T-helper 1 cell (primary cell): ENCODE measurements at regions not wholly inside any gene's neighbourhood (a gene's known extent, or its start where the extent isn't known, plus 50 kb on each side); places are given as distances from the start of the nearest gene placed in this dataset.
"Not testable (repeated sequence)": the region's sequence is repeated elsewhere in the genome, so short reads cannot be mapped to it uniquely, and the experiment has no call there.

Experiments
- DNase-seq, 5 donors: peaks; one replicate each; pipeline ENCODE4 v3.0.0-alpha.2; 2012 to 2020

- DNase-seq = no peak
Measured at GRCh38 chr2:199131136-199131655, 326.5 kb downstream of the SATB2 start.

GRCh38 chr2:199130501-199130900 lies 327.2 kb downstream of the SATB2 start:
- DNase-seq = no peak

GRCh38 chr2:199128476-199129229 lies 329.1 kb downstream of the SATB2 start:
- no peak for DNase-seq

GRCh38 chr2:199119796-199120195 lies 337.9 kb downstream of the SATB2 start:
- no peak for DNase-seq

DNA sequence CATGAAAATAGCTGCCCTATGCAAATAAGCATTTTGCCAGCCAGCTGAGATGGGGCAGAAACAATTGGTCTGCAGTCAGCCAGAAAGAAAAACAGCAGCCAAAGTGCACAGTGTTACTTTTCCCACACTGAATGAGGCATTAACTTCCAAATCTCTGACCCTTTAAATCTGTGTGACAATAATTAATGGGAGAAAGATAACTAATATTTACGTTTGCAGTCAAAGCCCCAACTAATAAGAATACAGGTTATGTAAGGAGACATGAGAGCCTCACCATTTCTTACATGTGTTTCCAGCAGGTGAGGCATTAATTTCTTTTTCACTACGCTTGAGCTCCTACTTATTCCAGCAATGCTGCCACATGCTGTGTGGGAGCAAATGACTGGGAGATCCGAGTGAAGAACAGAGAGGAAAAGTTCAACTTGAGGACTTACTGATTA lies 339.0 kb downstream of the SATB2 start:
- no peak for DNase-seq

DNA sequence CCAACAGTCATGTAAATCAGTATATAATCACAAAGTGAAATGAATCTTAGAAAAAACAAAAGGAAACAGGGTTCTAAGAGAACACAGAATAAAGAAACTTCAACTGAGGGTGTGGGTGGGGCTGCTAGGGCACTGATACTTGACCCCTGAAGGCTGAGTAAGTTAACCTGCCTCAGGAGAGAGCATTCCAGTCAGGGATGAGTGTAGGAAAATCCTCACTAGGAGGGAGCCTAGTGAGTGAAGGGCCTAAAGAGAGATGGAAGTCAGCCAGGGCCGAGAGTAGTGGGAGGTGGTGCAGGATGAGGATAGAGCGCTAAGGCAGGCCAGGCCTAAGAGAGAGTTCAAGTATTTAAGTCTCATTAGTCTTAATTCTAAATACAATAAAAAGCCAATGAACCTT lies 342.6 kb downstream of the SATB2 start:
- no peak for DNase-seq

DNA sequence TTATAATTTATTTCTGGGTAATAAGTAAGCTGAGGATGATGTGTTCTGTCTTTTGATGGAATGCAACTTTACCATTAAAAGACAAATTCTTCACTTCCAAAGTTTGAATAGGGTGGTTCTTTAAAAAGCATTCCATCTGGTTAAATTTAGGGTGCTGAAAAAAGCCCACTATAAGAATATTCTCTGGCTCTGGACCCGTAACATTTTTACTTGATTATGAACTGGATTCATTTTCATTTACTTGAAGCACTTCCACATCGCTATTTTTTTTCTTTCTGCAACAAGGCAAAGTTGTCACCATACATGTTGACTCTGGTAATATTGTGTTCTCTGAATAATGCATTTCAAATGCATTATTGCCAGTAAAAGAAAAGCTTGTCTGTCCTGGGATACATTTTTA lies 344.6 kb downstream of the SATB2 start:
- no peak for DNase-seq

DNA sequence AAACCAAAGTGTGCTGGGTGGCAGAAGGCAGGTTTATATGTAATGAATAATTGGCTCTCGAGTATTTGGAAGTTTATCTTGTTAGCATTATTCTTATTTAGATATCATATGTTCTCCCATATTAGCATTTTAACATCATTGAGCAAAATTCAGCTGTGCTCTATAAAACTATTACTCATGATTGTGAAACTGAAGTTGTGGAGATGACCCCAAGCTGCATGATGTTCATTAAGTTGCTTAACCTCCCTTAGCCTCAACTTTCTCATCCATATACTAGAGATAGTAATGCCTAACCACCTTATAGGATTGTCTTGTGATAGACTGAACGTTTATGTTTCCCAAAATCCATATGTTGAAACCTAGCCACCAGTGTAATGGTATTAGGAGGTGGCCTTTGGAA lies 346.3 kb downstream of the SATB2 start:
- no peak for DNase-seq

DNA sequence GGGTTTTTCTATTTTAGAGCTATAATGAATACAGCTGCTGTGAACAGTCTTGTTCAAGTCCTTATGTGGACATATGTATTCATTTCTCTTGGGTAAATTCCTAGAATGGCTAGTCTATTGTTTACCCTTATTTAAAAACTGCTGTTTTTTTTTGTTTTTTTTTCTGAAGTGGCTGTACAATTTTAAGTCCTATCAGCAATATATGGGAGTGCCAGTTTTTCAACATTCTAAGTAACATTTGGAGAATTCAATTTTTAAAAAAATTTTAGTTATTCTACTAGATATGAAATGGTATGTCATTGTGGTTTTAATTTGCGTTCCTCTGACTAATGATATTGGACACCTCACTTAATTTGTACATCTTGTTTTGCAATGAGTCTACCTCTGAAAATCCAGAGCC lies 349.7 kb downstream of the SATB2 start:
- no peak for DNase-seq

GRCh38 chr2:199105826-199106225 lies 351.9 kb downstream of the SATB2 start:
- DNase-seq = no peak

- DNase-seq = no peak
Measured at GRCh38 chr2:199101487-199101886, 356.3 kb downstream of the SATB2 start.

DNA sequence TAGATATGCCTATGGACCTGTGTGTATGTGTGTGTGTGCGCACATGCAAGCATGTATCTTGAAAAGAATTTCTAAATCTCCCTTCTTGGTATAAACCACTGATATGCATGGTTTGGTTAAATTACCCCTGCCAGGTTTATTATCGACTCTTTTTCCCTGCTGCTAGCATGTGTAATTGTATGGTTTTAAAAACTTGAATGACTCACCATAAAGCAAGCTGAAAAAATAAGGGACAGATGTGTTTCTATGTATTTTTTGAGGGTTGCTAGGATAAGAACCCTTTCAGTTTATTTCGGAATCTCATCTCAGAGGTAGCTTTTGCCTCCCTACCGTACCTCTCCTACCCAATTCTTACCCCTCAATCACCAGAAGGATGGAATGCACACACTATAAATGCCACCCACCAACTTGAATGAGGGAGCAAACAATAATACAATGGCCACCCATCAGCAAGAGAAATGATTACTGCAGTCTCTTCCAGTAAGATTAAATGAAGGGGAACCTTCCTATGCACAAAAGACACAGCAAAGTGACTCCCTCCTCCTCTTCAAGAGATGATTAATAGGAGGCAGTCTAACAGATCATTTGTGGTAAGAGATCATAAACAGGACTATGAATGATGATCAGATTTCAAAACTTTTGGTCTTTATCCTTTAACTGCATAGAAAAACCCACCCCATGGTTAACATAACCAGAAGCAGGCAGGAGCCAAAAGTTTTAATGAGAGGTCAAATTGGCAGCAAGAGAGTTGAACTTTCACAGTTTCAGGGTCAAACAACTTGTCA lies 357.2 kb downstream of the SATB2 start:
- DNase-seq = no peak

GRCh38 chr2:199092419-199092818 lies 365.3 kb downstream of the SATB2 start:
- DNase-seq = no peak

DNA sequence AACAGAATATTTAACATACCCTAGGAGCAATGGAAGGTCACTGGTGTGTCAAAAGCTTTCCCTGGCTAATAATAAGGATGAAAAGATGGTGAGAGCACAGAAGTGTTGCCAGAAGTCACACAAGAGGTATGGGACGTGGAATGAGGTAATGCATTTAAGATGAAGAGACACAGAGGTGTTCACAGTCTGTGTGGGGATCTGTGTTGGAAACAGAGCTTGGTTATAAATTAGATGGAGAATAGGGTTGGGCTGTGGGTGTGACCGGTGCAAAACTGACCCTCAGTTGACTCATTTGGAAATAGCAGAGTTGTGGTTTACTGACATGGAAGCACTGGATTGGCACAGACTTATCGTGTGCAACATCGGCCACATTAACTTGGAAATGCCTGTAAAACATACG lies 372.5 kb downstream of the SATB2 start:
- DNase-seq = no peak

- DNase-seq = no peak
Measured at GRCh38 chr2:199070322-199070949, 387.3 kb downstream of the SATB2 start.

- no peak for DNase-seq
Measured at GRCh38 chr2:199064201-199064600, 393.5 kb downstream of the SATB2 start.

DNA sequence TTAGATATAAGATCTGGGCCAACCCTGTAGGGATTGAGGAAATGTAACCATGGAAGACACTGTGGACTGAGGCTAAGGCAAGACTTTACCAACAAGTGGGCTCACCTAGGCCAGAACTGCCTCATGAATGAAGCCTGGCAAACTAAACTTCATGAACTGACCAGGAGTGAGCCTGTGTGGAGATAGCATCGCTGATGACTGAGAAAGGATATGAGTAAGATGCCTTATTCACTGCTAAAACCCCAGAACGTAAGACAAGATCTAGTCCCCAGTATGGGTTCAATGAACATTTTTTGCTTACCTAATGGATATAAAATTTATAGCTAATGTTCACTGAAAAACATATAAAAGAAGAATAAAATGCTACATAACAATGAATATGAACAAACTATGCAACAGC lies 399.8 kb downstream of the SATB2 start:
- DNase-seq = no peak

GRCh38 chr2:199055336-199055735 lies 402.4 kb downstream of the SATB2 start:
- DNase-seq = no peak

- DNase-seq = no peak
Measured at GRCh38 chr2:199042660-199043379, 414.9 kb downstream of the SATB2 start.

GRCh38 chr2:199040522-199040921 lies 417.2 kb downstream of the SATB2 start:
- no peak for DNase-seq

DNA sequence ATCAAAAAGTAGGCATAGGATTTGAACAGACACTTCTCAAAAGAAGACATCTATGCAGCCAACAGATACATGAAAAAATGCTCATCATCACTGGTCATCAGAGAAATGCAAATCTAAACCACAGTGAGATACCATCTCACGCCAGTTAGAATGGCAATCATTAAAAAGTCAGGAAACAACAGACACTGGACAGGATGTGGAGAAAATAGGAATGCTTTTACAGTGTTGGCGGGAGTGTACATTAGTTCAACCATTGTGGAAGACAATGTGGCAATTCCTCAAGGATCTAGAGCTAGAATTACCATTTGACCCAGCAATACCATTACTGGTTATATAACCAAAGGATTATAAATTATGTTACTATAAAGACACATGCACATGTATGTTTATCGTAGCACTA lies 424.0 kb downstream of the SATB2 start:
- not testable (repeated sequence) for DNase-seq

DNA sequence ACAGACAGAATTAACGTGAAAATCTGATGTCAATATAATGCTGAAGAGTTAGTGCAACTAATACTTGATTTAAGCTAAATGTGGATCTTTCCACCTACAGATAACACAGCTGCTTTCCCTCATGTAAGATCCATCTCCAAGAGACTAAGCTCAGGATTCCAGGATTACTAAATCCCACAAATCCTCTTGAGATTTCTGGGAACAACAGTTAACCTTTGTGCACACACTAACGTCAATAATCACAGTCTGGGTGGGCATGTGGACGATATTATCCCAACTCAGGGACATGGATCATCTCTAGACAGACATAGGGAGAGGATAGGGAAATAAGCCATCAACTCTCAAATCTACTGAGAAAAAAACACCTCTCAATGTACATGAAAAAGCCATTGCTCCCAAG lies 432.6 kb downstream of the SATB2 start:
- no peak for DNase-seq

DNA sequence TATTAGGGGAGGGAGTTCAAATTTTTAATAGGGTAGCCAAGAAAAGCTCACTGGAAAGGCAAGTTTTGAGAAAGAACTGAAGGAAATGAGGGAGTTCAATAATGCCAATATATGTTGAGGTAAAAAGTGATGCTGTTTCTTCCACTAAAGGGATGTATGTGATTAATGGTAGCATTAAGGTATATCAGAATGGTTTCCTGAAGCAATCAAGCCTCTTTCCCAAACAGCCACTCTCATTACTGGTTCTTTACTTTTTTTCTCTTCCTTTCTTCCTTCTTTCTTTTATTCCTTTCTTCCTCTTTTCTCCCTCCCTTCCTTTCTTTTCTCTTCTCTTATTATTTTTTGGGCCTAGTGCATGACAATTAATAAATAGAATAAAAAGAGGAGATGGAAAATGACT lies 433.5 kb downstream of the SATB2 start:
- no peak for DNase-seq
